H1 (cell line): ENCODE measurements at regions not wholly inside any gene's neighbourhood (a gene's known extent, or its start where the extent isn't known, plus 50 kb on each side); places are given as distances from the start of the nearest gene placed in this dataset.

Experiments used
- BACH1 ChIP-seq: IDR thresholded peaks from 2 replicates; pipeline ENCODE4 v1.6.1; 2012; ENCODE audit warnings: low read length, improper control_type of control experiment
- CBX8 ChIP-seq: fragments of 300-800, 300-1000 bp; sonication (generic); IDR thresholded peaks from 2 replicates; pipeline ENCODE4 v1.7.1; 2016; ENCODE audit warnings: low read depth, low read length, borderline replicate concordance
- CHD7 ChIP-seq: fragments of 300-600 bp; sonication (generic); IDR thresholded peaks from 2 replicates; pipeline ENCODE4 v1.7.1; 2012; ENCODE audit warnings: low read length, moderate library complexity, mild to moderate bottlenecking, inconsistent platforms; ENCODE audit not compliant: insufficient replicate concordance
- GABPA ChIP-seq: IDR thresholded peaks from 2 replicates; pipeline ENCODE4 v1.6.1; 2011; ENCODE audit warnings: mild to moderate bottlenecking, low read length, moderate library complexity, borderline replicate concordance; ENCODE audit not compliant: insufficient read depth
- JUN ChIP-seq: IDR thresholded peaks from 2 replicates; pipeline ENCODE4 v1.6.1; 2011; ENCODE audit warnings: low read depth, mild to moderate bottlenecking, improper control_type of control experiment, low read length
- POLR2AphosphoS5 ChIP-seq: IDR thresholded peaks from 2 replicates; pipeline ENCODE4 v1.6.1; 2011; ENCODE audit warnings: low read depth, low read length
- SIX5 ChIP-seq: IDR thresholded peaks from 2 replicates; pipeline ENCODE4 v1.6.1; 2011; ENCODE audit warnings: mild to moderate bottlenecking, low read depth, low read length
- SP4 ChIP-seq: IDR thresholded peaks from 2 replicates; pipeline ENCODE4 v1.6.1; 2012; ENCODE audit warnings: low read length, inconsistent platforms
- SUZ12 ChIP-seq: fragments of 200-600 bp; sonication (generic); IDR thresholded peaks from 2 replicates; pipeline ENCODE4 v1.6.1; 2012; ENCODE audit warnings: mild to moderate bottlenecking, inconsistent platforms, low read length, moderate library complexity, mixed read lengths

- TF ChIP-seq CHD7: no peak
- no peak for TF ChIP-seq GABPA
- no peak for TF ChIP-seq SP4
- TF ChIP-seq CBX8: no peak
- TF ChIP-seq SIX5: no peak
- no peak for TF ChIP-seq POLR2AphosphoS5
- no peak for TF ChIP-seq JUN
- no peak for TF ChIP-seq BACH1
- no peak for TF ChIP-seq SUZ12
These were observed 106.8 kb upstream of the MCHR2 start (continued) for GRCh38 chr6:100100776-100101175.
